NCI-H187 (cell line): ENCODE measurements at regions not wholly inside any gene's neighbourhood (a gene's known extent, or its start where the extent isn't known, plus 50 kb on each side); places are given as distances from the start of the nearest gene placed in this dataset.

Experiments used
- DNase-seq, 2 experiments: peaks; one replicate each; lab custom pipeline; 2025; lab: John Stamatoyannopoulos, UW

GRCh38 chr9:7869340-7869739, 69.8 kb upstream of the DMAC1 start:
- DNase-seq: no peak

- DNase-seq: no peak
These were observed 62.6 kb upstream of the DMAC1 start for GRCh38 chr9:7862170-7862569.

GRCh38 chr9:7861086-7861485, 61.5 kb upstream of the DMAC1 start:
- no peak for DNase-seq

- no peak for DNase-seq
These were observed 60.7 kb upstream of the DMAC1 start for GRCh38 chr9:7860335-7860709.

- no peak for DNase-seq
These were observed 60.2 kb upstream of the DMAC1 start for GRCh38 chr9:7859701-7860334.

GRCh38 chr9:7858166-7858565, 58.6 kb upstream of the DMAC1 start:
- DNase-seq: no peak

GRCh38 chr9:7854763-7855162, 55.2 kb upstream of the DMAC1 start:
- DNase-seq: no peak
